OCI-LY3 (cell line): ENCODE measurements at regions not wholly inside any gene's neighbourhood (a gene's known extent, or its start where the extent isn't known, plus 50 kb on each side); places are given as distances from the start of the nearest gene placed in this dataset.

ENCODE experiments used
- CTCF ChIP-seq: fragments of 200-600, 300-600 bp; sonication (generic); IDR thresholded peaks from 2 replicates; pipeline ENCODE4 v1.5.1; 2014; ENCODE audit warnings: antibody characterized with exemption, low read length, low read depth
- EZH2phosphoT487 ChIP-seq: fragments of 200-600 bp; shearing (Covaris generic); IDR thresholded peaks from 2 replicates; pipeline ENCODE4 v1.6.1; 2018; ENCODE audit warnings: antibody characterized with exemption, mixed run types, low read depth

GRCh38 chr14:71560751-71561150, 371.5 kb upstream of the RGS6 start:
- no peak for TF ChIP-seq CTCF
- TF ChIP-seq EZH2phosphoT487 = no peak
